SU-DHL-6 (cell line): ENCODE measurements at regions not wholly inside any gene's neighbourhood (a gene's known extent, or its start where the extent isn't known, plus 50 kb on each side); places are given as distances from the start of the nearest gene placed in this dataset.

ENCODE experiments used
- H2AFZ ChIP-seq: fragments of 200-600 bp; sonication (generic); 2 replicates; pipeline ENCODE4 v1.6.1; 2014; ENCODE audit warnings: low read depth, mild to moderate bottlenecking, moderate library complexity, mixed read lengths, antibody characterized with exemption, low read length; ENCODE audit not compliant: severe bottlenecking
- H3F3A ChIP-seq: fragments of 200-600 bp; shearing (Covaris generic); 2 replicates; pipeline ENCODE4 v1.6.0; 2016; ENCODE audit warnings: antibody characterized with exemption, mild to moderate bottlenecking; ENCODE audit not compliant: insufficient read depth
- H3K27ac ChIP-seq: fragments of 200-600 bp; sonication (generic); 2 replicates; pipeline ENCODE4 v1.5.1; 2016; ENCODE audit warnings: low read depth, mild to moderate bottlenecking, low read length, moderate library complexity, mixed read lengths
- H3K27me3 ChIP-seq: fragments of 200-600 bp; sonication (generic), shearing (Covaris generic); 2 replicates; pipeline ENCODE4 v1.6.0; 2014; ENCODE audit warnings: mild to moderate bottlenecking, low read length
- H3K36me3 ChIP-seq: fragments of 200-600 bp; sonication (generic); 2 replicates; pipeline ENCODE4 v1.6.1; 2014; ENCODE audit warnings: mild to moderate bottlenecking, low read length, mixed read lengths
- H3K4me2 ChIP-seq: fragments of 300-600, 200-600 bp; shearing (Covaris generic), sonication (generic); 2 replicates; pipeline ENCODE4 v1.6.0; 2014; ENCODE audit warnings: low read length, low read depth, mild to moderate bottlenecking; ENCODE audit not compliant: poor library complexity, severe bottlenecking
- H3K4me3 ChIP-seq: fragments of 200-600 bp; sonication (generic); 2 replicates; pipeline ENCODE4 v1.5.1; 2014; ENCODE audit warnings: antibody characterized with exemption, low read length, mild to moderate bottlenecking, mixed read lengths; ENCODE audit not compliant: insufficient read depth, poor library complexity, severe bottlenecking
- H3K79me2 ChIP-seq: fragments of 200-600 bp; sonication (generic); 2 replicates; pipeline ENCODE4 v1.6.1; 2014; ENCODE audit warnings: mild to moderate bottlenecking, low read length, moderate library complexity; ENCODE audit not compliant: insufficient read depth
- H3K9ac ChIP-seq: fragments of 200-600 bp; sonication (generic); 2 replicates; pipeline ENCODE4 v1.7.0; 2014; ENCODE audit warnings: mild to moderate bottlenecking, low read length
- H3K9me2 ChIP-seq: fragments of 200-600 bp; sonication (generic); replicated peaks from 2 replicates; pipeline ENCODE4 v1.6.1; 2014; ENCODE audit warnings: low read length; ENCODE audit not compliant: insufficient read depth
- H3K9me3 ChIP-seq: fragments of 200-600 bp; sonication (generic); 2 replicates; pipeline ENCODE4 v1.6.1; 2014; ENCODE audit warnings: low read length, mixed read lengths; ENCODE audit not compliant: insufficient read depth
- H4K20me1 ChIP-seq: fragments of 200-600 bp; sonication (generic); 2 replicates; pipeline ENCODE4 v1.6.1; 2014; ENCODE audit warnings: low read depth, mild to moderate bottlenecking, antibody characterized with exemption, low read length, moderate library complexity, mixed read lengths
- CTCF ChIP-seq: fragments of 200-600 bp; sonication (generic); IDR thresholded peaks from one replicate; pipeline ENCODE4 v1.5.1; 2017; ENCODE audit warnings: antibody characterized with exemption, mild to moderate bottlenecking, low read length, moderate library complexity; ENCODE audit not compliant: insufficient read depth, poor library complexity, severe bottlenecking
- EZH2phosphoT487 ChIP-seq: fragments of 200-600 bp; sonication (generic), shearing (Covaris generic); conservative IDR thresholded peaks from 2 replicates; pipeline ENCODE4 v1.6.1; 2018; ENCODE audit warnings: mild to moderate bottlenecking, antibody characterized with exemption, low read length, moderate library complexity, mixed read lengths

- Histone ChIP-seq H3K36me3 (no peaks in the 10 kb centered on the region), H3K9me2 (no peaks in the 10 kb centered on the region), H3K4me3 (no peak overlapping the region), H3K9me3 (no peaks in the 10 kb centered on the region), H3K4me2 (no peak overlapping the region), H3K9ac (no peak overlapping the region), H3K27ac (no peak overlapping the region), H3K79me2 (no peaks in the 10 kb centered on the region), H3K27me3 (no peaks in the 10 kb centered on the region), H3F3A (no peaks in the 10 kb centered on the region), H2AFZ (no peak overlapping the region), H4K20me1 (no peaks in the 10 kb centered on the region)
- TF ChIP-seq EZH2phosphoT487 (no peak), CTCF (no peak)
These were observed 65.1 kb upstream of the SLC66A3 start for GRCh38 chr2:11090187-11090586.

DNA sequence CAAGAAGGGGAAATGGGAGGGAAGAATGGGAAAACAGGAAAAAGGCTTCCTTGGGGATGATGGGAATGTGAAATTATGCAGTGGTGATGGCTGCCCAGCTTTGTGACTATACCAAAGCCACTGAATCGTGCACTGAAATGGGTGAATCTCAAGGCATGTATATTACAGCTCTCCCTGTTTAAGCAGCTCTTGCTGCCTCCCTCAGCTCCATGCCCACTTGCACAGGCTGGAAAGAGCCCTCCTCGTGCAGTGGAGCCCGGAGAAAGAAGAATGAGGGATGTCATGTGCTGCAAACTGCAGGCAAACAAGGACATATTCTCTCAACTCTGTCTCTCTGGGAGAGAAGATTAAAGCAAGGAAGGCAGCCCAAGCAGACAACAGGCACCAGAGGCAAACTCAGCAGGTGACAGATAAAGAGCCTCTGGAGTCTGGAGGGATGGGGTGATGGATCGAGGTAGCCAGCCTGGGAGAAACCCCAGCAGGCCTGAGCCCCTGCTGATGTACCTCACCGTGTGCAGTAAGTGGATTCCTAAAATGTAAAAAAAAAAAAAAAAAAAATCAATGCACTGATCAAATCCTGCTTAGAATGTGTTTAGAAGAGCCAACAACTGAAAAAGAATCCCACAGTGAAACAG, 62.4 kb upstream of the SLC66A3 start:
- Histone ChIP-seq H3K4me2 (no peak overlapping the region), H2AFZ (no peak overlapping the region), H3K9me3 (no peaks in the 10 kb centered on the region), H3K27ac (no peak overlapping the region), H3K27me3 (no peaks in the 10 kb centered on the region), H3K36me3 (no peaks in the 10 kb centered on the region), H3K9me2 (no peaks in the 10 kb centered on the region), H4K20me1 (no peaks in the 10 kb centered on the region), H3K9ac (no peak overlapping the region), H3F3A (no peaks in the 10 kb centered on the region), H3K4me3 (no peak overlapping the region), H3K79me2 (no peaks in the 10 kb centered on the region)
- no peak for TF ChIP-seq EZH2phosphoT487

DNA sequence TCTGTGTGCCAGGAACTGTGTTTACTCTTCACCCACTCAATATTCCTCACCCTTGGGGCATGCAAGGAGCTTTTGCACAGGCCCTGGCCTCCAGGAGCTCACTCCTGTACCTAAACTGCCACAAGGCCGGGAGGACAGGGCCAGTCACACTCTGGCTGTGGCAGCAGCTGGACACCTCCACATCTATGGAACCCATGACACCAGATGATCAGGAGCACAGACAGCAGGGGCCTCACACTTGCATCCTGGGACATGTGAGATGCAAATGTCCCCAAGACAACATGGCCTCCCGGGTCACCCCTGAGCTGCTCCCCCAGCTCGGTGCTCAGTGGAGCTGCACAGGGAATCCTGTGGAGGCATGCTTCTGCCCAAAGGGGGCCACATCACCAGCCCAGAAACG, 61.8 kb upstream of the SLC66A3 start:
- Histone ChIP-seq H3K79me2 (no peaks in the 10 kb centered on the region), H3K9me3 (no peaks in the 10 kb centered on the region), H4K20me1 (no peaks in the 10 kb centered on the region), H3K9ac (no peak overlapping the region), H3K9me2 (no peaks in the 10 kb centered on the region), H3K27me3 (no peaks in the 10 kb centered on the region), H3K4me2 (no peak overlapping the region), H3K27ac (no peak overlapping the region), H3K4me3 (no peak overlapping the region), H3F3A (no peaks in the 10 kb centered on the region), H3K36me3 (no peaks in the 10 kb centered on the region), H2AFZ (no peak overlapping the region)
- TF ChIP-seq EZH2phosphoT487 (no peak), CTCF (no peak)

GRCh38 chr2:11094021-11094810, 61.1 kb upstream of the SLC66A3 start:
- no peak overlapping the region for H3K9ac ChIP-seq
- H3K9me2 ChIP-seq, result no peaks in the 10 kb centered on the region
- no peak overlapping the region for H3K4me2 ChIP-seq
- H3K27ac ChIP-seq, result no peak overlapping the region
- H4K20me1 ChIP-seq, result no peaks in the 10 kb centered on the region
- no peaks in the 10 kb centered on the region for H3K36me3 ChIP-seq
- H3K79me2 ChIP-seq, result no peaks in the 10 kb centered on the region
- no peaks in the 10 kb centered on the region for H3K9me3 ChIP-seq
- H3K27me3 ChIP-seq, result no peaks in the 10 kb centered on the region
- no peak overlapping the region for H3K4me3 ChIP-seq
- no peak for TF ChIP-seq EZH2phosphoT487
- TF ChIP-seq CTCF, result no peak
- no peak overlapping the region for H2AFZ ChIP-seq
- no peaks in the 10 kb centered on the region for H3F3A ChIP-seq
